ENCODE measurements at regions not wholly inside any gene's neighbourhood (a gene's known extent, or its start where the extent isn't known, plus 50 kb on each side); places are given as distances from the start of the nearest gene placed in this dataset.

- DNase-seq (no peak), ATAC-seq (no peak)
- H3K4me3 Mint-ChIP-seq = no peak overlapping the region
- H3K4me1 Mint-ChIP-seq = no peaks in the 10 kb centered on the region
- no peak overlapping the region for H3K27ac Mint-ChIP-seq
- H3K27me3 Mint-ChIP-seq = no peaks in the 10 kb centered on the region
- H3K9me3 Mint-ChIP-seq = peaks cover 17 to 19% of the 10 kb centered on the region in 2 donors
Measured at GRCh38 chr7:16235147-16236114, 185.9 kb downstream of the CRPPA start.

DNA sequence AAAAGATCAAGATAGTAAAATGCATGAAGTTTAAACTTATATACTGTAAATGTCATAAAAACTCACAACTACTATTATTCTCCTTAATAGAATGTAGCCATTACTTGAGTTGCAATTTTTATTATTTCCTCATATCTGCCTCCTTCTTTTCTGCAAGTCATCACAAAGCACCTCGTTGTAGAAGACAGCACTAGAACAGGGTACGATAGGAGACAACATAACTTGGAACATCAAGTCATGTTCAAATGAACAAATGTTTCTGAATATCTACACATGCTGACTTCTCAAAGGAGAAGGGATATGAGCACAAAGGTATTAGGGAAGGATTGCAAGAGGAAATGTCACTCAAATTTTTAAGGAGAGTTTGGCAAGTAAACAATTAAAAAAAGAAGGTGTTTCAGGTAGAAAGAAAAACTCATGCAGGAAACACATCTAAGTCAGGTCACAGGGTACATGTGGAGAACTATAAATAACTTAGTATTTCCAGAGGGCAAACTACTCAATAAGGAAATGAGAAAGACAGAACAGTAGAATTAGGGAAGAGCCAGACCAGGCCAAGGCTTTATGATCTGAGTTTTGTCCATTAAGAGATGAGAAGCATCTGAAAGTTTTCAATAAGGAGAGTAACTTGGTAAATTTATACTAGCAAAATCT lies 186.7 kb downstream of the CRPPA start:
- Mint-ChIP-seq H3K4me3 (no peak overlapping the region), H3K4me1 (no peaks in the 10 kb centered on the region), H3K9me3 (peaks cover 25 to 26% of the 10 kb centered on the region in 2 donors), H3K27me3 (no peaks in the 10 kb centered on the region), H3K27ac (no peak overlapping the region)
- no peak for ATAC-seq
- no peak for DNase-seq

- H3K4me1 Mint-ChIP-seq = no peaks in the 10 kb centered on the region
- H3K27ac Mint-ChIP-seq = no peak overlapping the region
- DNase-seq = no peak
Measured at GRCh38 chr7:16233517-16233916, 187.8 kb downstream of the CRPPA start.

GRCh38 chr7:16232273-16232672 lies 189.1 kb downstream of the CRPPA start:
- DNase-seq (no peak), ATAC-seq (no peak)
- no peaks in the 10 kb centered on the region for H3K27me3 Mint-ChIP-seq
- no peaks in the 10 kb centered on the region for H3K4me1 Mint-ChIP-seq
- no peak overlapping the region for H3K4me3 Mint-ChIP-seq
- H3K9me3 Mint-ChIP-seq = peaks cover 36 to 45% of the 10 kb centered on the region in 2 donors
- no peak overlapping the region for H3K27ac Mint-ChIP-seq

More at GRCh38 chr7:16233517-16233916, 187.8 kb downstream of the CRPPA start:
- H3K4me3 Mint-ChIP-seq = no peak overlapping the region
- H3K9me3 Mint-ChIP-seq = peaks cover 31 to 36% of the 10 kb centered on the region in 2 donors
- ATAC-seq = no peak
- no peaks in the 10 kb centered on the region for H3K27me3 Mint-ChIP-seq

DNA sequence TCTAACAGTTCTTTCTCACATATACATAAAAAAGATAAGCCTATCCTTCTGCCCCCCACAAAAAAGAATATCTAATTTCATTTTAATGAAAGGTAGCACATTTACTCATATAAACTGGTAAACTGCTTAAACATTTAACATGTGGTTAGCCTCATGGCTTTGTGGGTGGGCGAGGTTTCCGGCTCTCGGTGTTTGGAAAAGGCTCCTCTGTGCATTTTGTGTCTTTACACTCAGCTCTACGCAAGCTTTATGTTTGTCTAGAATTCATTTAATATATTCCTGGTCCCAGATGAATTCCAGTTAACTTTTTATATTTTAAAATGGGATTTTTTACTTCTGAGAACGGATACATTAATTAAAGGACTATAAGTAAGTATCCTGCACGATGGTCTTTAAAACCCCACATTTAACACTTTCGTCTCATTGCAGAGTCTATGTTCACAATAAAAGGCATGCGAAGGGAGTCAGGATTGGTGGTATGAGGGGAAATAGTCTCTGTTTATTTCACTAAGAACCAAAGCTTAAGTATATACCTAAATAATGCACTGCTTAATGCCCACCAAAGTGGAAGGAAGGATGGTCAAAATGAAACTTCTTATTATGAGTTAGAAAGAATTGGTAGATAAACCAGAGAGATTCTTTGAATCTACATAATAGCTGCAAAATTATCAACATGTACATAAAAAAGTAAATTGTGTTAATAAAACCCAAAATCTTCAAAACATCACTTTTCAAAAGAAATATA lies 197.2 kb downstream of the CRPPA start:
- DNase-seq = peak; percentile 3 to 42
- no peaks in the 10 kb centered on the region for H3K27me3 Mint-ChIP-seq

GRCh38 chr7:16212610-16213009 lies 208.7 kb downstream of the CRPPA start:
- no peaks in the 10 kb centered on the region for H3K9me3 Mint-ChIP-seq
- H3K27ac Mint-ChIP-seq = no peak overlapping the region
- ATAC-seq (no peak), DNase-seq (no peak)
- H3K4me3 Mint-ChIP-seq = no peak overlapping the region
- H3K27me3 Mint-ChIP-seq = no peaks in the 10 kb centered on the region
- H3K4me1 Mint-ChIP-seq = no peaks in the 10 kb centered on the region

More for the DNA sequence above, 197.2 kb downstream of the CRPPA start:
- H3K27ac Mint-ChIP-seq = no peak overlapping the region
- peak; percentile 81 for ATAC-seq
- peak overlapping the region; percentile 35 to 54 for H3K4me3 Mint-ChIP-seq
- H3K4me1 Mint-ChIP-seq = no peaks in the 10 kb centered on the region
- H3K9me3 Mint-ChIP-seq = peaks cover 7 to 18% of the 10 kb centered on the region in 2 donors

DNA sequence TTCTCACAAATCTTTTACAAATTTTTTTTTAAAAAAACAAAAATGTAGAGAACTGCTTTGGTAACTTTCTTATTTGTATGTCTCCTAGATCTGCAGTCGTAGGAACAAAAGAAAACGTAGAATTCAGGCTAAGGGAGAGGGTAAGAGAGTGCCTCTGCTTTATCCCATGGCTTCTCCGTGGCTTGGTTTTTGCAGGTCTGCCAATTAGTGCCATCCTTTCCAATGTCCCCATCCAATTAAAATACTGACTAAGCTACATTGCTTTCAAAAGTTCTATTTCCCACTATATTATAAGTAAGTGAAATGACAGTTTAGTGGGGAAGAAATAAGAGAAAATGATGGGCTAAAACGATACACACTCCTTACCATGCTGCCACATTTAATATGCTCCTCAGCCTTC lies 209.3 kb downstream of the CRPPA start:
- H3K4me3 Mint-ChIP-seq = no peak overlapping the region
- H3K4me1 Mint-ChIP-seq = no peaks in the 10 kb centered on the region
- H3K27ac Mint-ChIP-seq = no peak overlapping the region
- ATAC-seq (no peak), DNase-seq (no peak)
- H3K9me3 Mint-ChIP-seq = no peaks in the 10 kb centered on the region
- no peaks in the 10 kb centered on the region for H3K27me3 Mint-ChIP-seq

GRCh38 chr7:16211402-16211925 lies 209.9 kb downstream of the CRPPA start:
- ATAC-seq (no peak), DNase-seq (no peak)
- Mint-ChIP-seq H3K27ac (no peak overlapping the region), H3K27me3 (no peaks in the 10 kb centered on the region), H3K9me3 (no peaks in the 10 kb centered on the region), H3K4me1 (no peaks in the 10 kb centered on the region), H3K4me3 (no peak overlapping the region)

DNA sequence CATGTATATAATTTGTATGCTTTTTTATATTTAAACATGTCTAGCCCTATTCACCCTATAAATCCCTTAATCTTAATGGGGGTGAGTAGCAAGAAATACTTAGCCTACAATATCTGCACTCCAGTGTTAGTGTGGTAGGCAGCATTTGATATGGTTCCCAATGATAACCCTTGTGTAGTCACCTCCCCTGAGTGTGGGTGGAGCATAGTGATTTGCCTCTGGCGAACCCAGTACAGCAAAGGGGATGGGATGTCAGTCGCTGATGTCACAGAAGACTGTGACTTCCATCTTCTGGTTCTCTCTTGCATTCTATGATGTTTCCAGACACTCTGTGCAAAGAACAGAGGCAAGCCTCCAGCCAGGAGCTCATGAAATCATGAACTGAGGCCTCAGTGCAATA lies 211.2 kb downstream of the CRPPA start:
- ATAC-seq (no peak), DNase-seq (no peak)
- H3K4me3 Mint-ChIP-seq = no peak overlapping the region
- no peaks in the 10 kb centered on the region for H3K27me3 Mint-ChIP-seq
- no peaks in the 10 kb centered on the region for H3K4me1 Mint-ChIP-seq
- H3K27ac Mint-ChIP-seq = no peak overlapping the region
- no peaks in the 10 kb centered on the region for H3K9me3 Mint-ChIP-seq

GRCh38 chr7:16207321-16207720 lies 214.0 kb downstream of the CRPPA start:
- Mint-ChIP-seq H3K27ac (no peak overlapping the region), H3K9me3 (no peaks in the 10 kb centered on the region), H3K4me3 (no peak overlapping the region), H3K27me3 (no peaks in the 10 kb centered on the region), H3K4me1 (no peaks in the 10 kb centered on the region)
- no peak for ATAC-seq
- no peak for DNase-seq

- DNase-seq (no peak), ATAC-seq (no peak)
- Mint-ChIP-seq H3K27me3 (no peaks in the 10 kb centered on the region), H3K9me3 (no peaks in the 10 kb centered on the region), H3K27ac (no peak overlapping the region), H3K4me3 (no peak overlapping the region), H3K4me1 (no peaks in the 10 kb centered on the region)
Measured at GRCh38 chr7:16205466-16205865, 215.9 kb downstream of the CRPPA start.

DNA sequence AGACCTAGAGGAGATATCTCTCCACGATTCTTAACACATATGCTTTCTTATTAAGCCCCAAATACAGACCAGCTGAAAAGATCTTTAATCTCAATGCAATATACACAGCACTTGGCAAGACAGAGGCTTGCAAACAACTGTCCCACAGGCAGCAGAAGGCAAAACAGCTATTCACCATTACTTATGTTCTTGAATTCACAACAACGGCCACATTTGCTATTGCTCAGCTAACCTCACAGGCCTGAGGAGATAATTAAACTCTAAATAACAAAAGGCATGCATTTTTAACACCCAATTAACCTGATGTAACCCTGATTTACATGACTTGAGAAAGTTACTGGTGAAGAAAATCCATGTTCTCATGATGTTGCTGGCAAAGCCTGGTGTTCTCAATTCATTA lies 216.4 kb downstream of the CRPPA start:
- H3K27ac Mint-ChIP-seq = no peak overlapping the region
- H3K4me3 Mint-ChIP-seq = no peak overlapping the region
- DNase-seq (no peak), ATAC-seq (no peak)
- H3K4me1 Mint-ChIP-seq = no peaks in the 10 kb centered on the region
- no peaks in the 10 kb centered on the region for H3K9me3 Mint-ChIP-seq
- no peaks in the 10 kb centered on the region for H3K27me3 Mint-ChIP-seq

DNA sequence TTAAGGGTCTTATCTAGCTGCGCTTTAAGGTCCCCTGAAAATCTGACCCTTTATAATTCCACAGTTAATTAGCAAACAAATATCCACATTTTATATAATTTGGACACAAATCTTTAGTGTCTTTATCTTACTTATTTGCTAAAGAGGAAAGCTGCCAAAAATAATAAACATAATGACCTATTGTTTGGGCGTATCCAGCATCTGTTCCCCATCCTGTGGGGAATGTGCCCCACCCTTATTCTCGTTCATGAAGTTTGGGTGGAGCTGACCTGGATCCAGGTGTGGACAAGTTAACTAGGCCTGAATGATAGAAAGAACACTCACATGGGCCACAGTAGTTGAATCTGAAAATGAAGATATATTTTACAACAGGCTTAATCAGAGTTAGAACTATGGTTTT lies 218.3 kb downstream of the CRPPA start:
- no peak for ATAC-seq

GRCh38 chr7:16202303-16202702 lies 219.0 kb downstream of the CRPPA start:
- no peaks in the 10 kb centered on the region for H3K27me3 Mint-ChIP-seq
- H3K4me1 Mint-ChIP-seq = no peaks in the 10 kb centered on the region
- no peak overlapping the region for H3K4me3 Mint-ChIP-seq
- H3K9me3 Mint-ChIP-seq = no peaks in the 10 kb centered on the region
- DNase-seq (no peak), ATAC-seq (no peak)
- H3K27ac Mint-ChIP-seq = no peak overlapping the region

More for the DNA sequence above, 218.3 kb downstream of the CRPPA start:
- H3K27ac Mint-ChIP-seq = no peak overlapping the region
- no peak overlapping the region for H3K4me3 Mint-ChIP-seq
- no peak for DNase-seq
- no peaks in the 10 kb centered on the region for H3K27me3 Mint-ChIP-seq
- H3K9me3 Mint-ChIP-seq = no peaks in the 10 kb centered on the region
- no peaks in the 10 kb centered on the region for H3K4me1 Mint-ChIP-seq

DNA sequence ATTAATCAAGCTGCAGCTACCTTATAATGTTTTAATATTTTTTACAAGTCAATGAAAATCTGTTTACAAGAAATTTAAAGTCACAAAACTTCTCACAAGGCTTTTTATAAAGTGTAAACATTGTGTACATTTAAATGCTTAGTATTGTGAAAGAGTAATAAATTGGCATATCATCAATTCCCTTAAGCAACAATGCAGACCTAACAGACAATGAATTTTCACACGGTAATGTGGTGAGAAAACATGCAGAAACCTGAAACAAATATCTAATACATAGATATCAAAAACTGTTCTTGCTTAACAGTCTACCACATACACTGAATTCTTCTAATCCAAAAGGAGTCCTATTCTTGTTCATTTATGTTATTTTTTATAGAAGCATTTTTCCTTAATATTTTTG lies 220.7 kb downstream of the CRPPA start:
- Mint-ChIP-seq H3K27me3 (no peaks in the 10 kb centered on the region), H3K4me1 (no peaks in the 10 kb centered on the region), H3K4me3 (no peak overlapping the region), H3K27ac (no peak overlapping the region), H3K9me3 (no peaks in the 10 kb centered on the region)
- ATAC-seq (no peak), DNase-seq (no peak)

Measured in stimulated activated naive CD8-positive, alpha-beta T cell treated with anti-CD3 and anti-CD28 coated beads, Interleukin-15, amount 100 ng/mL, for 72 hours (primary cell).